AG09319 (cell line): ENCODE measurements at regions not wholly inside any gene's neighbourhood (a gene's known extent, or its start where the extent isn't known, plus 50 kb on each side); places are given as distances from the start of the nearest gene placed in this dataset.

Experiments
- DNase-seq: peaks from one replicate; pipeline ENCODE4 v3.0.0-alpha.2; 2010; ENCODE audit warnings: low read depth; ENCODE audit errors: extremely low read depth
- TF ChIP-seq, protein P1 (sequence below): IDR thresholded peaks from 2 replicates; pipeline ENCODE4 v1.5.1; 2011; ENCODE audit warnings: low read depth, mild to moderate bottlenecking, inconsistent platforms, low read length, moderate library complexity

DNA sequence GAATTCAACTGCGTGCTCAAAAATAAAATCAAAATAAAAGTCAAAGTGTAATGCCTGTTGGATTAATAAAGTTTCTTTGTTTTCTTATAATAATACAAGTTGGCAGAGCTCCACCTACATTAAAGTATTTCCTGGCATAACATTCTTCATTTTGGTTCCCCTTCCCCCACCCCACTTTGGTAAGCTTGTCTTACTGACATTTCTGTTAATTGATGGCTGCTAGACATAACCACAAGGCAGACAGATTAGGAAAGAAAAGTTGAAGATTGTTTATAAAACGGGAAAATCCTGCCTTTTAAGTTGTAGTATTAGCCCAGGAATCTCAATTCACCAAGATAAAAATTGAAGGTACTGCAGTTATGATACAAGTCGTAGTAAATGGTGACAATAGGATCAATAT is 246.5 kb upstream of the RPS6KA3 start:
- no peak for DNase-seq

DNA sequence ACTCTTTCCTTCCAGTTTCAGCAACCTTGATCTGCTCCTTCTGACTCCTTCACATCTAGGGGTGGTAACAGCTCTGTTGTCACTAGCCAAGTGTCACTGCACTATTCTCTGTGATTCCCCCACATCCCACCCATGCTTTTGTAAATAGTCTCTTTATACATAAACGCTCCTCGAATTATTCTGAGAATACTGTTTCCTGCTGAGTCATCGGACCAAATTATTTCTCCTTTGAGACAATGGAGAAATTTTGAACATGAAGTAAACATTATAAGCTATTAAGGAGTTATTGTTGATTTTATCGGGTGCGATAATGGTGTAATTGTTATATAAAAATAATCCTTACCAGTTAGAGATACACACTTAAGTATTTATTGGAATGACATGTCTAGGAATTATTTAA is 245.1 kb upstream of the RPS6KA3 start:
- DNase-seq, result no peak
- TF ChIP-seq, protein P1, sequence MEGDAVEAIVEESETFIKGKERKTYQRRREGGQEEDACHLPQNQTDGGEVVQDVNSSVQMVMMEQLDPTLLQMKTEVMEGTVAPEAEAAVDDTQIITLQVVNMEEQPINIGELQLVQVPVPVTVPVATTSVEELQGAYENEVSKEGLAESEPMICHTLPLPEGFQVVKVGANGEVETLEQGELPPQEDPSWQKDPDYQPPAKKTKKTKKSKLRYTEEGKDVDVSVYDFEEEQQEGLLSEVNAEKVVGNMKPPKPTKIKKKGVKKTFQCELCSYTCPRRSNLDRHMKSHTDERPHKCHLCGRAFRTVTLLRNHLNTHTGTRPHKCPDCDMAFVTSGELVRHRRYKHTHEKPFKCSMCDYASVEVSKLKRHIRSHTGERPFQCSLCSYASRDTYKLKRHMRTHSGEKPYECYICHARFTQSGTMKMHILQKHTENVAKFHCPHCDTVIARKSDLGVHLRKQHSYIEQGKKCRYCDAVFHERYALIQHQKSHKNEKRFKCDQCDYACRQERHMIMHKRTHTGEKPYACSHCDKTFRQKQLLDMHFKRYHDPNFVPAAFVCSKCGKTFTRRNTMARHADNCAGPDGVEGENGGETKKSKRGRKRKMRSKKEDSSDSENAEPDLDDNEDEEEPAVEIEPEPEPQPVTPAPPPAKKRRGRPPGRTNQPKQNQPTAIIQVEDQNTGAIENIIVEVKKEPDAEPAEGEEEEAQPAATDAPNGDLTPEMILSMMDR, result no peak

More for the DNA sequence above, 246.5 kb upstream of the RPS6KA3 start:
- TF ChIP-seq, protein P1, result no peak

GRCh38 chrX:20507901-20508620 is 241.4 kb upstream of the RPS6KA3 start:
- no peak for DNase-seq
- TF ChIP-seq, protein P1, result no peak

GRCh38 chrX:20506739-20507138 is 240.0 kb upstream of the RPS6KA3 start:
- DNase-seq, result no peak

DNA sequence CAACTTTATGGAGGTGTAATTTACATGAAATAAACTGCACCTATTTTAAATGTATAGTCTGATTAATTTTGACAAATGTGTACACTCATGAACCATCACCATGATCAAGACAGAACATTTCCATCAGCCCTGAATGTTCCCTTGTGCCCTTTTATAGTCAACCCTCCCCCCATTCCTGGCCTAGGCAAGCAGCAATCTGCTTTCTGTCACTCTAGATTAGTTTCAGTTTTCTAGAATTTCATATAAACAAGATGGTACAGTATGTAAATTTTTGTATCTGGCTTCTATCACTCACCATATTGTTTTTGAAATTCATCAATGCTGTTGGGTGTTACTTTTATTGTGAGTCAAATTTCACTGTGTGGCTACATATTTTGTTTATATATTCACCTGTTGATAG is 234.2 kb upstream of the RPS6KA3 start:
- TF ChIP-seq, protein P1, result no peak
- DNase-seq, result no peak

More at GRCh38 chrX:20506739-20507138, 240.0 kb upstream of the RPS6KA3 start:
- TF ChIP-seq, protein P1, result no peak

GRCh38 chrX:20500171-20500865 is 233.6 kb upstream of the RPS6KA3 start:
- TF ChIP-seq, protein P1, result no peak
- DNase-seq, result no peak

DNA sequence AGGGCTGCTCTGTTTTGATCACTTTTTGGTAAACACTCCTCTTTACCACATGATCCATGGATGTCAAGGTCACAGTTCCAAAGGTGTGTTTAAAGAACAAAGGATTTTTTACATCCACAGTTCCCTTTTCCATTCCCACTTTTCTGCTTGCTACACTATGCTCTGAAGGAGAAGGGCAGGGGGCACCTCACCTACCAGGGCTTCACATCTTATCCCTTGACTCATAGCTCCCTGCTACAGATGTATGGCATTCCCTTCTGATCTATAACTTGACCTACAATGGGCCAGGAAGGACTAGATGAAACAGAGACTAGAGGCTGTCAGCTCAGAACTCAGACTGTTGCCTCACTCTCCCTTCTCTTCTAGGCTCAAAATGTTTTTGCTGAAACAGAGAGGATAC is 233.1 kb upstream of the RPS6KA3 start:
- TF ChIP-seq, protein P1, result no peak
- DNase-seq, result no peak
